GM12878 (cell line): ENCODE measurements at regions not wholly inside any gene's neighbourhood (a gene's known extent, or its start where the extent isn't known, plus 50 kb on each side); places are given as distances from the start of the nearest gene placed in this dataset.

Experiments used
- ATAC-seq: fragments of 200-7000 bp; cut with Tn5 transposase; 3 replicates; pipeline ENCODE4 v1.9.1; 2020; ENCODE audit warnings: mild to moderate bottlenecking, moderate library complexity
- BruUV-seq: library from RNA; stranded (reverse); fragments of 400-500 nt; replicated peaks from 2 replicates; lab custom pipeline; 2021; lab: Mats Ljungman, UMichigan
- CTCF ChIA-PET: fragments of 300-600 bp; sonication (Branson Sonifier 250); formaldehyde crosslinking; extraction: SDS; loops from one replicate; lab custom pipeline; 2021; ENCODE audit warnings: inconsistent platforms; lab: Yijun Ruan, JAX
- POLR2A ChIA-PET: fragments of 350-600 bp; formaldehyde crosslinking; extraction: SDS; loops from one replicate; lab custom pipeline; 2021; ENCODE audit warnings: inconsistent platforms; lab: Charles Lee
- RAD21 ChIA-PET: fragments of 300-600 bp; sonication (Branson Sonifier 250); formaldehyde crosslinking; loops from one replicate; lab custom pipeline; 2023; ENCODE audit warnings: antibody characterized with exemption; ENCODE audit not compliant: unreplicated experiment; lab: Charles Lee
- SMC1A ChIA-PET: fragments of 300-600 bp; sonication (Branson Sonifier 250); formaldehyde crosslinking; loops from one replicate; lab custom pipeline; 2023; ENCODE audit not compliant: unreplicated experiment, uncharacterized antibody; lab: Charles Lee
- DNase-seq: peaks from one replicate; pipeline ENCODE4 v3.0.0-alpha.2; 2011; ENCODE audit warnings: low read depth, low spot score
- FAIRE-seq: peaks from 3 replicates; lab custom pipeline; 2011; peaks lifted over from hg19 to GRCh38; lab: Jason Lieb, UNC
- H2AFZ ChIP-seq: 2 replicates; pipeline ENCODE4 v1.6.0; 2011; ENCODE audit warnings: low read depth, low read length, control low read depth; ENCODE audit not compliant: control insufficient read depth
- H3K27ac ChIP-seq: 2 replicates; pipeline ENCODE4 v1.5.1; 2011; ENCODE audit warnings: control low read depth; ENCODE audit not compliant: control insufficient read depth, insufficient read depth
- H3K27me3 ChIP-seq, 2 experiments: replicated peaks in 1 of 2; 2 replicates each; pipeline versions ENCODE4 v1.6.0 to v1.6.1; 2011; ENCODE audit warnings: low read length in 1 of 2; ENCODE audit not compliant: control insufficient read depth in 2 of 2, insufficient read depth in 2 of 2
- H3K36me3 ChIP-seq, 2 experiments: 2 replicates each; pipeline ENCODE4 v1.5.1; 2011; ENCODE audit warnings: low read length in 1 of 2; ENCODE audit not compliant: control insufficient read depth in 2 of 2, insufficient read depth in 2 of 2
- H3K4me1 ChIP-seq: 2 replicates; pipeline ENCODE4 v1.6.1; 2011; ENCODE audit warnings: mild to moderate bottlenecking, low read length, moderate library complexity, mixed read lengths; ENCODE audit not compliant: control insufficient read depth, insufficient read depth
- H3K4me2 ChIP-seq: 2 replicates; pipeline ENCODE4 v1.6.0; 2011; ENCODE audit warnings: control low read depth; ENCODE audit not compliant: control insufficient read depth, insufficient read depth
- H3K4me3 ChIP-seq: fragments of 200-600 bp; sonication (generic); 2 replicates; pipeline ENCODE4 v1.5.1; 2016
- H3K79me2 ChIP-seq: 2 replicates; pipeline ENCODE4 v1.6.0; 2011; ENCODE audit warnings: low read length; ENCODE audit not compliant: control insufficient read depth, insufficient read depth
- H3K9ac ChIP-seq: 2 replicates; pipeline ENCODE4 v1.8.0; 2011; ENCODE audit warnings: low read length, control low read depth, mixed read lengths; ENCODE audit not compliant: control insufficient read depth, insufficient read depth
- H3K9me3 ChIP-seq: replicated peaks from 3 replicates; pipeline ENCODE4 v1.5.1; 2011; ENCODE audit warnings: mild to moderate bottlenecking, low read length; ENCODE audit not compliant: control insufficient read depth, insufficient read depth
- H4K20me1 ChIP-seq: 2 replicates; pipeline ENCODE4 v1.6.0; 2011; ENCODE audit not compliant: control insufficient read depth, insufficient read depth
- CBX5 ChIP-seq: sonication (generic); IDR thresholded peaks from 2 replicates; pipeline ENCODE4 v1.6.1; 2016; ENCODE audit warnings: low read depth, moderate library complexity, mild to moderate bottlenecking, inconsistent platforms
- CREB1 ChIP-seq: IDR thresholded peaks from 2 replicates; pipeline ENCODE4 v1.6.1; 2012; ENCODE audit warnings: low read depth, mild to moderate bottlenecking, inconsistent platforms
- EED ChIP-seq: sonication (generic); IDR thresholded peaks from 2 replicates; pipeline ENCODE4 v1.6.1; 2016; ENCODE audit warnings: antibody characterized with exemption, low read depth
- LARP7 ChIP-seq: fragments of 450-650 bp; IDR thresholded peaks from 2 replicates; pipeline ENCODE4 v1.6.1; 2017; ENCODE audit warnings: mild to moderate bottlenecking
- MEF2A ChIP-seq: IDR thresholded peaks from 2 replicates; pipeline ENCODE4 v1.6.1; 2011; ENCODE audit warnings: low read depth, mild to moderate bottlenecking, low read length, moderate library complexity; ENCODE audit not compliant: insufficient read depth
- MYC ChIP-seq: IDR thresholded peaks from 2 replicates; pipeline ENCODE4 v1.6.1; 2011; ENCODE audit warnings: mild to moderate bottlenecking, low read length, moderate library complexity, inconsistent platforms; ENCODE audit not compliant: insufficient read depth, insufficient replicate concordance, insufficient read length, severe bottlenecking
- RELA ChIP-seq: fragments of 450-650 bp; IDR thresholded peaks from 2 replicates; pipeline ENCODE4 v1.8.0; 2014; ENCODE audit warnings: borderline replicate concordance; ENCODE audit not compliant: partially characterized antibody
- SMAD5 ChIP-seq: IDR thresholded peaks from 2 replicates; pipeline ENCODE4 v1.6.1; 2016; ENCODE audit warnings: antibody characterized with exemption, low read depth
- SP1 ChIP-seq: IDR thresholded peaks from one replicate; pipeline ENCODE4 v1.6.1; 2011; ENCODE audit warnings: low read depth, low read length
- SREBF1 ChIP-seq: IDR thresholded peaks from 2 replicates; pipeline ENCODE4 v1.6.1; 2012; ENCODE audit warnings: mild to moderate bottlenecking, low read length
- SRF ChIP-seq, 2 experiments: IDR thresholded peaks; 2 replicates each; pipeline ENCODE4 v1.6.1; 2011; ENCODE audit warnings: low read depth in 2 of 2, low read length in 2 of 2, mild to moderate bottlenecking in 1 of 2, moderate library complexity in 1 of 2
- STAT3 ChIP-seq: IDR thresholded peaks from 2 replicates; pipeline ENCODE4 v1.6.1; 2011; ENCODE audit warnings: low read depth, low read length, improper control_type of control experiment
- YBX1 ChIP-seq: fragments of 450-650 bp; IDR thresholded peaks from 2 replicates; pipeline ENCODE4 v1.6.1; 2016; ENCODE audit warnings: antibody characterized with exemption
- WGBS: methylation state at CpG from one replicate; pipeline ENCODE4 v1.1.6; 2016; ENCODE audit warnings: low lambda C conversion rate; ENCODE audit not compliant: insufficient replicate concordance, insufficient coverage; ENCODE audit errors: missing lambda C conversion rate; 5-methylcytosine and 5-hydroxymethylcytosine counted together
- in situ Hi-C: fragments of 300-500 bp; cut with MboI; formaldehyde crosslinking; loops from 9 replicates; pipeline ENCODE4 v1.14.3; 2018; ENCODE audit warnings: mixed read lengths
- intact Hi-C: fragments of 100-400 bp; cut with micrococcal nuclease; formaldehyde crosslinking; loops from one replicate; pipeline ENCODE4 v1.14.2; 2022; ENCODE audit not compliant: unreplicated experiment

GRCh38 chr4:33037464-33037863, 2317.3 kb downstream of the PCDH7 start:
- H3K27me3 ChIP-seq, result no peaks in the 10 kb centered on the region
- SMC1A ChIA-PET, result no interaction called here
- no peak for DNase-seq
- TF ChIP-seq CREB1, result no peak
- no peak for TF ChIP-seq SMAD5
- TF ChIP-seq SP1, result no peak
- TF ChIP-seq LARP7, result no peak
- TF ChIP-seq SREBF1, result no peak
- TF ChIP-seq SRF (IDR thresholded peaks at IDR 0.05; ENCODE audit: low read depth in 2 of 2, low read length in 2 of 2), result no peak
- no peak for TF ChIP-seq YBX1
- TF ChIP-seq MEF2A, result no peak
- TF ChIP-seq EED, result no peak
- TF ChIP-seq STAT3, result no peak
- TF ChIP-seq RELA, result no peak
- no peak for TF ChIP-seq CBX5
- TF ChIP-seq MYC, result no peak
- TF ChIP-seq, all 136 proteins: peak for 0
- no peak overlapping the region for H3K4me2 ChIP-seq
- no TSS peak for BruUV-seq
- POLR2A ChIA-PET, result no interaction called here
- no peaks in the 10 kb centered on the region for H3K9me3 ChIP-seq
- H4K20me1 ChIP-seq, result no peaks in the 10 kb centered on the region
- in situ Hi-C loops, result no loop called here
- 2% methylated on average over 5 of the region's 5 CpGs for WGBS
- intact Hi-C loops, result no loop called here
- CTCF ChIA-PET, result no interaction called here
- H2AFZ ChIP-seq, result no peak overlapping the region
- H3K79me2 ChIP-seq, result no peaks in the 10 kb centered on the region
- no peaks in the 10 kb centered on the region for H3K36me3 ChIP-seq
- RAD21 ChIA-PET, result no interaction called here
- H3K4me1 ChIP-seq, result no peaks in the 10 kb centered on the region
- H3K27ac ChIP-seq, result no peak overlapping the region
- H3K9ac ChIP-seq, result no peak overlapping the region
- H3K4me3 ChIP-seq, result no peak overlapping the region
- ATAC-seq (no peak), FAIRE-seq (no peak)
